Fibroblast of skin of left quadriceps (primary cell): ENCODE measurements at regions not wholly inside any gene's neighbourhood (a gene's known extent, or its start where the extent isn't known, plus 50 kb on each side); places are given as distances from the start of the nearest gene placed in this dataset.
"Not testable (repeated sequence)": the region's sequence is repeated elsewhere in the genome, so short reads cannot be mapped to it uniquely, and the experiment has no call there.

Experiments
- DNase-seq, 2 experiments: peaks; one replicate each; pipeline ENCODE4 v3.0.0-alpha.2; 2013; ENCODE audit warnings: low read depth in 2 of 2

DNA sequence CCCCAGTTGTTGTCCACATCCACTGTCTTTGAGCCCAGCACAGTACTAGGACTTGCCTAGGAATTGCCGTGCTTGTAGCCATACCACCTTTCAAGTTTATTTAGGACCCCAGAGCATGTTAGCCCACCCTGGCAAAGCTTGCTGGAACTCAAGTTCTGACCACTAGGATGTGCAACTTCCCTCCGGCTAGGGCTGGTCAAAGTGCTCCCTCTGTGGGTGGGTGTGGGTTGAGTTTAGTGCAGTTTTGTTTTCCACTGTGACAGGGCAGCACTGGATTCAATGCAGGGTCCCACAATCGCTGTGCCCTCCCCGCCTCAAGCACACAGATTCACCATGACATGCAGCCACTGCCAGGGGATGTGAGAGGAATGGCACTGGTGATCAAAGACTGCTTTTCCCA is 96.0 kb downstream of the RASGEF1B start:
- DNase-seq = no peak

DNA sequence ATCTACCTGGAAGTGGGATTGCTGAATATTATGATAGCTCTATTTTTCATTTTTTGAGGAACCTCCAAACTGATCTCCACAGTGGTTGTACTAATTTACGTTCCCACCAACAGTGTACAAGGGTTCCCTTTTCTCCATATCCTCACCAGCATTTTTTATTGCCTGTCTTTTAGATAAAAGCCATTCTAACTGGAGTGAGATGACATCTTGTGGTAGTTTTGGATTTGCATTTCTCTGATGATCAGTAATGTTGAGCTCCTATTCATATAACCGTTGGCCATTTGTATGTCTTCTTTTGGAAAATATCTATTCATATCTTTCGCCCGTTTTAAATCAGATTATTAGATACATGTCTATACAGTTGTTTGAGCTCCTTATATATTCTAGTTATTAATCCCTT is 101.8 kb downstream of the RASGEF1B start:
- DNase-seq = no peak

DNA sequence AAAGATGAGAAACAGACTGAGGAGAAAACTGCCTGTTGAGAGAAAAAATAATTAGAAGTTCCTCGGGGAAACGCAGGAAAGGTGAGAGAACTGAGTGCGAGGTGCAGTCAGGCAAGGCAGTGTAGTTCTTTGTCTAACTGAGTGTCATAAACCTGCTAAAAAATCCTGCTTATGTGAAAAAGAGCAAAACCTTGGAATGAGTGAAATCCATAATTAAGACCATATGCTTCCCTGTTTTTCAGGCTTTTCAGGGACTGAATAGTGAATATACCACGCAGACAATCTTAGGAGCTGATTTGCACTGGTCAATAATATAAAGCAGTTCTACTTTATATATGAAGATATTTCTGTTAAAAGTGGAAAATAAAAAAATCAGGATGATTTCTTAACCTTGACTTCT is 104.9 kb downstream of the RASGEF1B start:
- peak; percentile 61 to 62 for DNase-seq

DNA sequence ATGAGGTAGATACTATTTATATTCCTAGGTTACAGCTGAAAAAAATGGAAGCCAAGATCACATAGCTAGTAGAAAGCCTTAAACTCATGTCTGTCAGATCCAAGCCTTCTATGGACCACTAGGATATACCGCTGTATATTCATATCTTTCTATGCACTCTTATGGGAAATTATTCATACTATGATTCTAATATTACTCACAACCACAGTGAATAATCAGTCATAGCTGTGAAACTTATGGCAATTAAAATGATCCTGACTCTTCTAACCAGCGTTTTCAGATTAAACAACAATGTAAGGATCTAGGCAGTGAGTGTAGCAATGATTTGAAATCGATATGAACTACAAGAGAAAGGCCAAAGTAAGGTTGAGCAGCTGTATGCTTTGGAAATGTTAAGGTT is 111.0 kb downstream of the RASGEF1B start:
- DNase-seq = peak; percentile 51 to 54

DNA sequence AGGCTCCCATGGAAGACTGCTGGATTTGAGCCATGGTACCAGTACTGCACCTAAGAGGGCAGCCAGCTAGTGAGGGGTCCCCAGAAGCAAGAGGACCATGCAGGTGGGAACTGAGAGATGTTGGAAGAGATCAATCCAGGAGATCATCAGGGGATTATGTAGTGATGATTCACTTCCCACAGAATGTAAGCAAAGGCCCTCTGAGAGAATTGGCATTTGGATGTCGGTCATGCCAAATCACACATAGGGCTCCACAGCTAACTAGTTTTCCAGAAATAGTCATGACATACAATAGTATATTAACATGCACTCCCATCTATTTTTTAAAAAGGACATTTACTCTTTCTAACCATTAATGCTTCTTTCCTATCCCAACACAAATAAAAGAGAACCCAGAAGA is 112.5 kb downstream of the RASGEF1B start:
- peak; percentile 45 to 57 for DNase-seq

DNA sequence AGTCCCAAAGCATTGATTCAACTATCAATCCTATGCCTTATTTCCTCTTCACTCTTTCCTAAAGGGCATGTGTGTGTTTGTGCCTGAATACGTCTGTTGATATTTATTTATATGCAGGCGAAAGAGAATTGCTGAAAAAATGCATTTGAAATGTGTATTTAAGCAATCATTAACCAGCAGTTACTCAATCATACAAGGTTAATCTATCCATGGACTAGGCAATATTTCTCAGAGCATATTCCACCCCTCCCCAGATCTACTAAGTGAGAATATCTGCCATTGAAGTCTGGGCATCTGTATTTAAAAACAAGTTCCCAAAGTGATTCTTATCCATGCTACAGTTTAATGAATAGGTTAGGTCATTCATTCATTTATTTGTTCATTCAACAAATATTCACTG is 113.6 kb downstream of the RASGEF1B start:
- no peak for DNase-seq

DNA sequence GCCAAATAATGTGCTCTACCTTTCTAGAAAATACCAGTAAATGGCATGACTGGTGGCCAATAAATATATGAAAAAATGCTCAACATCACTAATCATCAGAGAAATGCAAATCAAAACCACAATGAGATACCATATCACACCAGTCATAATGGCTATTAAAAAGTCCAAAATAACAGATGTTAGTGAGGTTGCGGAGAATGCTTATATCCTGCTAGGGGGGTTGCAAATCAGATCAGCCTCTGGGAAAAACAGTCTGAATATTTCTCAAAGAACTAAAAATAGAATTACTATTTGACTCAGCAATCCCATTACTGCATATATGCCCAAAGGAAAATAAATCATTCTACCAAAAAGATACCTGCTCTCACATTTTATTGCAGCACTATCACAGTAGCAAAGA is 115.1 kb downstream of the RASGEF1B start:
- DNase-seq = peak; percentile 83 to 86

DNA sequence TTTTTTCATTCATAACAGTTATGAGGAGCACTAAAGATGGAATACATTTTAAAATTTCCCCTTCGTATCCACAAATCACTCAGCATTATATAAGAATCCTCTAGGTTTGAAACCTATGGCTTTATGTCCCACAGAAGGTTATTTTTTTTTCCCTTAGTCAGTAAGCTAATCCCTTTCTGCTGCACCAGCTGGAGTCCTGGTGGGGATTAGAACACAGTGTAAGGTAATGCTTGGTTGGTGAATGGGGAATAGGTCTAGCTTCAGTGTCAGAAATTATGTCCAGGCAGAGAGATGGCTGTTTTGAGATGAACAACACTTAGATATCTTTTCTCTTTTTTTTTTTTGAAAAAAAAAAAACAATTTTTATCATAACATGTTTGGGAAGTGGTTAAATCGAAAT is 116.6 kb downstream of the RASGEF1B start:
- DNase-seq = no peak

DNA sequence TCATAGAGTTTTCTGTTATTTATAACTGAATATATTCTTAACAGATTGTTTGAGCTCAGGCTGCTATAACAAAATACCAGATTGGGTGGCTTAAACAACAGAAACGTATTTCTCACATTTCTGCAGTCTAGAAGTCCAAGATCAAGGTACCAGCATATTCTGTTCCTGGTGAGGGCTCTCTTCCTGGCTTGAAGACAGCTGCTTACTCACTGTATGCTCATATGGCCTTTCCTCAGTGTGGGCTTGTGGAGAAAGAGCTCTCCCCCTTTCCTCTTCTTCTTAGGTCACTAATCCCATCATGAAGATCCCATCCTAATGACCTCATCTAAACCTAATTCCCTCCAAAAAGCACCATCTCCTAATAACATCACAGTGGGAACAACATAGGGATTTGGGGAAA is 117.8 kb downstream of the RASGEF1B start:
- no peak for DNase-seq

DNA sequence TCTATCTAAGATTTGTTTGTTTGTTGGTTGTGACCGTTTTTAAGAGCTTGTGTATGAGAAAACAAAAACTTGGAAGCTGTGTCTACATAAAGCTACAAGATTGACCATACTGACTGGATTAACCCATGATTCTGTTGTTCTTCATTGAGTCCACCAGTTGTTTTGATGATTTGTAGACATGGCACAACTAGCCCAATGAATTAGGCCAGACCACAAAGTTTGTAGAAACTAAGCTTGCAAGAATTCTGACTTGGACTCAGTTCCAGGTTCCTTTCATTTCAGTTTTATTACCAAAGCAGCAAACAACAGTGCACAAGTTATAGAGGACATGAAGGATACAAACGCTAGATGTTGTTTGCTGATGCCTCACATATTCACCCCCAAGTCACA is 119.3 kb downstream of the RASGEF1B start:
- DNase-seq = peak; percentile 58 to 59

DNA sequence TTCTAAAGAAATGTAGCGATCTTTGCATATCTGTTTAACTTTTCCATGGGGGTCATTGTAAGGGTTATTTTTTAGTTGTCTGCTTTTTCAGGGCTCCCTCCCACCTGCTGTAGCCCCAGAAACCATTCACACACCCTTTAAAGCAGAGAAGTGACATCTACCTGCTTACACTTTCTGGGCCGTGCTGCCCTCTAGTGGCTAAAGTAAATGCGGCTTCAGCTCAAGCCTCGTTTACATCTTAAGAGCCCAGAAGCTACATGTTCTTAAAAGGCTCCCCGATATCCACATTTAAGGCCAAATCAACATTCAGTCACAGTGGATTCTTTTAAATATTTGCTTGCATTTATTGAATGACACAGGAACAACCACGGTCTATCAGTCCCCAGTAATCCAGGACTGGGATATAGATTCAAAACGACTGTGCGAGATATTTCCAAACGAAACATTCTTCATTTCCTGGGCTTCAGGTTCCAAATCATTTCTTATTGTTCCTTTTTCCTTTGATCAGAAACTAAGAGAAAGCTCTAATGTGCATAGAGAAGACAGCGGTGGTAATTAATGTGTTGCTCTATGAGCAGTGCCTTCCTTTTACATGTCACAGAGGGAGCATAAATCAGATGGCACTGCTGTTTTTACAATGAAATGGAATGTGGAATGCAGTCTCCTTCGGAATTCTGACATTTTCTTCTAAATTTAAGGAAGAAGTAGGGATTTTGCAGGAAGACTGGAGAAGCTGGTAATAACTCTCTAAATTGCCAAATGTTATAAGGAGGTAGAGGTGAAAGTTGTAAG is 119.9 kb downstream of the RASGEF1B start:
- DNase-seq = peak; percentile 55 to 59

DNA sequence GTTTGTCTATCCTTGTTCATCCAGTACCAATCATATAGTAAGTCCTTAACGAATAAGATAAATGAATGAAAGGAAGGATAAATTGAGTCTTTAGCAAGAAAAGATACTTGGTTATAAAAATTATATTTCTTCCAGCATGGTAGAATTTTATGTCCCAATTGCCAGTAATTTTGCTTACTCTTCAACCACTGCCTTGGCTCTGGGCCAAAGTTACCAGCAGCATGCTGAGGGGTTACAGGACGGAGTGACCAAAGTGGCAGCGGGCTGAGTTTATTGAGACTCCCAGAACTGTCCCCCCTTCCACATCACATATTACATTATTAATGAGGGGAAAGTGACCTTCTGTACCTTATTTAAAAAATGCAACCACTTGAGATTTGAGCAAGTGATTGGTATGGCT is 121.7 kb downstream of the RASGEF1B start:
- no peak for DNase-seq

DNA sequence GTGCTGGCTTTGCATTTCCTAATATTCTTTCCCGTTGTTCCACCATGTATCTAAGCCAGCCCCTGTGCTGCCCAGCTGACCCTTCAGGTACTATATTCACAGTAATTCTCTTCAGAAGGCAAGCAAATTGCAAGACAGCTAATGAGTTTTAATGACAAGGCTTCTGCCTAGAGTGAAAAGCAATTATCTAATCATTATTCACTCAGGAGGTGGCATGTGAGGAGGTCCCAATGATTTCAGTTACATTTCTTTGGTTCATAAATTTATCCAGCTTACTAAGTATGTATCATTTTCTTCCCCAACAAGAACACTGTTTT is 123.0 kb downstream of the RASGEF1B start:
- DNase-seq = no peak

DNA sequence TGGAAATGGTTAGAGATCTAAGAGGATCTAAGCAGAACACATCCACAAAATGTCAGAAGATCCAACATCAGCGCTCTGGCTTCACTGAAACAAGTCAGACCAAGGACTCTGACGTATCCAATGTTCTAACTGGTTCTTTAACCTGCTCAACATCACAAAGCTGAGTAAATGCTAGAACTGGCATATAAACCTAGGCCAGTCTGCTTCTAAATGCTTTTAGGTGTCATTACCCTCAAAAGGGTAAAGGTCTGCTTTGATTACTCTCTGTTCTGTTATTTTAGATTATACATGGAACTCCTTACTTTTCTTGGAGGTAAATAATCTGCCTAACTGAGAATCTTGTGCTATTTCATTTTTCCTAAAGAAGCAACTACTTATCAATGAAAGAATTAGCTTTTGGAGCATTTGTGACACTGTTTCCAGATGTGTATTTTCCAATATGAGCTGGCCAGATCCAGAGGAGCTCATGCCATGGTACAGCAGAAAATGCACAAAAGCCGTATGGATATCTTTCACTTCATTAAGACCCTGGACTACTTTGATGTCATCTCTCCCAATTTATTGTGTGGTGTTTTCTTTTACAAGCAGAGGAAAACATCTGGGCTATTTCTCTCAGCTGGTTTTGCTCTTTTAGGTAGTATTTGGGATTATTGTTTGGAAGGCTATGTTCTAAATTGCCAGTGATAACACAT is 123.5 kb downstream of the RASGEF1B start:
- no peak for DNase-seq

DNA sequence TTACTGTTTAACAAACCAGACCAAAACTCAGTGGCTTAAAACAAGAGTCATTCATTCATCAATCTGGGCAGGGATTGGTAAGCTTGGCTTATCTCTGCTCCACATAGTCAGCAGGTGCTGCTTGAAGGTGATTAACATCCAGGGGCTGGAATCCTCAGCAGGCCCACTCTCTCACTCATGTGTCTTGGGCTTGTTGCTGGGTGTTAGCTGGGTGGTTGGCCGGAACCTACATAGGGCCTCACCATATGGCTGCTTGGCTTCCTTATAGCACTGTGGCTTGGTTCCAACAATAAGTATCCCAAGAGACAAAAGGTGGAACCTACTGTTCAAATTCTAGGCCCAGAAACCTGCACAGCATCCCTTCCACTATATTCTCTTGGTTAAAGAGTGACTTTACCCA is 125.0 kb downstream of the RASGEF1B start:
- DNase-seq = no peak

DNA sequence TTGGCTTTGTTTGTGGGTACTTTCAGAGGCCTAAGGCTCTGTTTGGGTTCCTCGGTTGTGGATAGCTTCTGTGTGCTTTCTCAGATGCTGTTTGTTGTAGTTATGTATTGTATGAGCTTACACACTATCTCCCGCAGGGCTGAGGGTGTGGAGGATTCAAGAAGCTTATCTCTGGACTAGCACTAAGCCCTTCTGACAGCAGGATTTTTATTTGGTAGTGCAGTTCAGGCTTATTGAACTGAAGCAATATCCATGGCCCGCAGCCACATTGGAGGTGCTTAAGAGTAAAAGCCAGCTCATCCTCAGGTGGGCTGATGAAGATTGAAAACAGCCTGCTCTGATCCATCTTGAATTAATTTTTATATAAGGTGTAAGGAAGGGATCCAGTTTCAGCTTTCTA is 128.2 kb downstream of the RASGEF1B start:
- no peak for DNase-seq

DNA sequence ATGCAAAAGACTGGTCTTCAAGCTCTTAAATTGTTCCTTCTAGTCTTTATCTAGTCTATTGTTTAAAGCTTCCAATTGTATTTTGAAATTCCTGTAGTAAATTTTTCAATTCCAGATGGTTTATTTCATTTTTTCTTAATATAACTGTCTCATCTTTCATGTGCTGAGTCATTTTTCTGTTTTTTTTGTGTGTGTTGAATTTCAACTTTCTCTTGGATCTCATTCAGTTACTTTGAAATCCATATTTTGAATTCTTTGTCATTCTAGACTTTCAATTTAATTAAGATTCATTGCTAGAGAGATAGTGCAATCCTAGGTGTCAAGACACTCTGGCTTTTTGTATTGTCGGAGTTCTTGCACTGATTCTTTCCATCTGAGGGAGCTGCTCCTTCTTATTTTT is 128.0 kb upstream of the PRKG2 start:
- no peak for DNase-seq

DNA sequence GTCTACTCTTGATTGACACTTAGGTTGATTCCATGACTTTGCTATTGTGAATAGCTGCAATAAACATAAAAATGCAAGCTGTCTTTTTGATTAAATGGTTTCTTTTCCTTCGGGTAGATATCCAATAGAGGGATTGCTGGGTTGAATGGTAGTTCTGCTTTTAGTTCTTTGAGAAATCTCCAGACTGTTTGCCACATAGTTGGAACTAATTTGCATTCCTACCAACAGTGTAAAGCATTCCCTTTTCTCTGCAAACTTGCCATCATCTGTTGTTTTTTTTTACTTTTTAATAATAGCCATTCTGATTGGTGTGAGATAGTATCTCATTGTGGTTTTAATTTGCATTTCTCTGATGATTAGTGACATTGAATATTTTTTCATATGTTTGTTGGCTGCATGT is 122.2 kb upstream of the PRKG2 start:
- DNase-seq = no peak

DNA sequence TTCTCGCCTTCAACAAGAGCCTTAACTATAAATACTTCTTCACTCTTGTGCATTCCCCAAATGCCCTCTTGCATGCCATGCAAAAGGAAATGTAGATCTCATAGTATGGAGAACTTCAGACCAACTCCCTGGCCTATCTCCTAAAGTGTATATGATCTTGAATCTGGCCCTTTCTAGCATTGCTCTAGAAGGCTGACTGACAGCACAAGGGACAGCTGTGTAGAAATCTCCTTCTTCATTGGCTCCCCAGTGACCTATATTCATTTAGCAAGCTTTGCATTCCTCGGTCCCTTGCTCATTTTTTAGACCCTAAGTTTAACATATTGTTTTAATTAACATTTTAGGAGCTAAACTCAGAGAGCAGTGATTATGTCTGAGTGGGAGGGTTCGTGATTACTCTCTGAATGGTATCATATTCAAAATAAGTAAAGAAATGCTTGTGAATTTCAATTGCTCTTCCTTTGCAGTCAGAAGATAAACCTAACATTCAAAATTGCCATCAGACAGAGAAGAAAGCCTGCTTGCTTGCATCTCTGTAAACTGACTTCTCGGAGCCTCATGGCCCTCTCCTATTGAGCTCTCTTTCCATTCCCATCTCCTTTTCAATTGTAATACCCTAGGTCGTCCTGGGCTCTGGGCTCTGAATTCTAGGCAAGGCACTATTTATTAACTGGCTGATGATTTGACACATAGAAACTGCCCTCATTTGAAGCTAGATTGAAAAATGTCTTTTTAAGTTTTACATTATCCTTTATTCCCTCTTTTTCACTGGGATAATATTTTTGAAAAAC is 120.3 kb upstream of the PRKG2 start:
- peak; percentile 84 to 88 for DNase-seq

DNA sequence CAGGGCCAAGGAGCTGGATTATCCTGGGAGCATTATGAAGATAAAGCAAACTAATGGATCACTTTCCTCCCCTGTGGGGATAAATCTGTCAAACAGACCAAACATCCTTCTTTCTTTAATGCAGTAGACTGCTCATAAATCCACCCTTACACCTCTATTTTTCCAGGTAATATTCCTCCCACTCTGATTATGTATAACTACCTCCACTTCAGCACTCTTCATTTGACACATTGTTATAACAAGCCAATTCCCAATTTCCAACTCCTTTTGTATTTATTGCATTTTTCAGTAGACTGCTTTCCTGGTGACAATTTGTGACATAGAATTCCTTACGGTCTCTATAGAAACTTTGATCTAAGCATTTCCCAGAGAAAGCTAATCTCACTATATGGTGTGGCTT is 115.0 kb upstream of the PRKG2 start:
- no peak for DNase-seq

DNA sequence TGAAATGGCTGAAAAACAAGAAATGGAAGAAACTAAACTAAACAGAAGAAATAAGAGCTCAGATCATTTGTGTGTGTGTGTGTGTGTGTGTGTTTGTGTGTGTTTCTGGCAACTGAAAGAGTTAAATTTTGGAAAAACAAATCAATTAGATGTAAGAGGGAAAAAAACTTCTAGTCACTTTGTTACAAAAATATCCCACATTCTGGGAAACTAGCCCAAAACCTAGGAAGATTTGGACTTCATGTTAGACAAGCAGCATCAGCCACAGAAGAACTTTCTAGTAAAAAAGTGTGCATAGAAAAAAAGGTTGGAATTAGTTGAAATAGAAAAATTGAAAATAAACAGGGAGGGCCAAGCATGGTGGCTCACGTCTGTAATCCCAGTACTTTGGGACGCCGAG is 111.6 kb upstream of the PRKG2 start:
- no peak for DNase-seq

DNA sequence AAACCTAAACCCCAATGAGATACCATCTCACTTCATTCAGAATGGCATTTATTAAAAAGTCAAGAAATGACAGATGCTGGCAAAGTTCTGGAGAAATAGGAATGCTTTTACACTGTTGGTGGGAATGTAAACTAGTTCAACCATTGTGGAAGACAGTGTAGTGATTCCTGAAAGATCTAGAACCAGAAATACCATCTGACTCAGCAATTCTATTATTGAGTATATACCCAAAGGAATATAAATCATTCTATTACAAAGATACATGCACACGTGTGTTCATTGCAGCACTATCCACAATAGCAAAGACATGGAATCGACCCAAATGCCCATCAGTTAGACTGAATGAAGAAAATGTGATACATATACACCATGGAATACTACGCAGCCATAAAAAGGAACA is 109.6 kb upstream of the PRKG2 start:
- DNase-seq = not testable (repeated sequence)

DNA sequence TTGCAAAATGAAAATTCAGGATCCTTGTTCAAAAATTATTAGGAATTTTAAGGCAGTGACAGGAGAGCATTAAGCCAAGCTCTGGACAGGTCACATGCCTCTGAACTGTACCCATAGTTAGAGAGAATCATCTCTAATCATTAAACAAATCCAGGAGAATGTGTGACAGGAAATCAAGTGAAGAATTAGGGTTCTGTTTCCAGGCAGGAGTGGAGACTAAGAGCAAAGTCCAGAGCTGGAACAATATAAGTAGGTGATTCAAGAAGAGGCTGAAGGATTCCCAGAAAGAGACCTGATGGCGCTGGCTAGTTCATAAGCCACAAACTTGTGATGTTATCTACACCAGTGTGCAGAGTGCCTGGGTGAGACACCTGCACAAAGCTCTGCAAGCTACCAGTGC is 104.6 kb upstream of the PRKG2 start:
- DNase-seq = no peak
